HepG2 (cell line): ENCODE measurements at regions not wholly inside any gene's neighbourhood (a gene's known extent, or its start where the extent isn't known, plus 50 kb on each side); places are given as distances from the start of the nearest gene placed in this dataset.

Source experiments
- ERF ChIP-seq: IDR thresholded peaks from 2 replicates; pipeline ENCODE4 v1.6.1; 2018; ENCODE audit warnings: missing biosample characterization, missing genetic modification reagents
- GABPB1 ChIP-seq: IDR thresholded peaks from 2 replicates; pipeline ENCODE4 v1.6.1; 2016; ENCODE audit warnings: mild to moderate bottlenecking, missing genetic modification reagents, moderate library complexity, missing compliant biosample characterization
- MAFF ChIP-seq: IDR thresholded peaks from 2 replicates; pipeline ENCODE4 v1.6.1; 2011; ENCODE audit warnings: low read depth, low read length, improper control_type of control experiment
- PHF21A ChIP-seq: sonication (generic); formaldehyde crosslinking; IDR thresholded peaks from 2 replicates; pipeline ENCODE4 v1.5.0; 2020; ENCODE audit warnings: mild to moderate bottlenecking, missing genetic modification reagents
- ZBTB40 ChIP-seq, 2 experiments: fragments of 450-650 bp in 1 of 2; sonication (generic) in 1 of 2; formaldehyde crosslinking in 1 of 2; IDR thresholded peaks; 2 replicates each; pipeline versions ENCODE4 v1.6.1 to v1.8.0; 2016 to 2022; ENCODE audit warnings: antibody characterized with exemption in 1 of 2, mild to moderate bottlenecking in 1 of 2, missing genetic modification reagents in 1 of 2
- ZNF281 ChIP-seq: sonication (generic); formaldehyde crosslinking; IDR thresholded peaks from 2 replicates; pipeline ENCODE4 v1.4.0; 2020; ENCODE audit warnings: missing genetic modification reagents, borderline replicate concordance
- ZNF34 ChIP-seq: sonication (generic); formaldehyde crosslinking; IDR thresholded peaks from 2 replicates; pipeline ENCODE4 v1.4.0; 2020; ENCODE audit warnings: mild to moderate bottlenecking, missing genetic modification reagents, borderline replicate concordance
- ZNF441 ChIP-seq: sonication (generic); formaldehyde crosslinking; IDR thresholded peaks from 2 replicates; pipeline ENCODE4 v1.7.0; 2021; ENCODE audit warnings: missing genetic modification reagents, borderline replicate concordance
- ZNF605 ChIP-seq: sonication (generic); formaldehyde crosslinking; IDR thresholded peaks from 2 replicates; pipeline ENCODE4 v1.8.0; 2022; ENCODE audit warnings: mild to moderate bottlenecking, missing genetic modification reagents
- ZNF660 ChIP-seq: sonication (generic); formaldehyde crosslinking; IDR thresholded peaks from 2 replicates; pipeline ENCODE4 v1.5.1; 2020; ENCODE audit warnings: mild to moderate bottlenecking, low read depth, missing genetic modification reagents, borderline replicate concordance
- TF ChIP-seq, protein P1 (sequence below): IDR thresholded peaks from 2 replicates; pipeline ENCODE4 v1.6.1; 2016; ENCODE audit warnings: missing compliant biosample characterization, missing genetic modification reagents, borderline replicate concordance
- TF ChIP-seq, protein P2 (sequence below): sonication (generic); formaldehyde crosslinking; IDR thresholded peaks from 2 replicates; pipeline ENCODE4 v1.8.1; 2022; ENCODE audit warnings: low read depth, mild to moderate bottlenecking, missing genetic modification reagents

- TF ChIP-seq ZNF281 (peak; percentile 47; the same call in 1 of the 2 replicates), MAFF (0 out of 2 replicates have a peak, but pooled peaks have one; percentile 22), ZNF605 (CRISPR knock-in tag) (peak; percentile 57; the same call in 1 of the 2 replicates), ERF (CRISPR knock-in tag) (peak; percentile 70), ZNF34 (no peak), ZNF660 (CRISPR knock-in tag) (no peak), ZNF441 (no peak), PHF21A (CRISPR knock-in tag) (peak; percentile 76), GABPB1 (CRISPR knock-in tag) (peak; percentile 73), ZBTB40 (IDR thresholded peaks at IDR 0.05) (no peak), ZBTB40 (CRISPR knock-in tag; IDR thresholded peaks at IDR 0.05) (peak; percentile 41; the same call in 1 of the 2 replicates)
- TF ChIP-seq, protein P1, sequence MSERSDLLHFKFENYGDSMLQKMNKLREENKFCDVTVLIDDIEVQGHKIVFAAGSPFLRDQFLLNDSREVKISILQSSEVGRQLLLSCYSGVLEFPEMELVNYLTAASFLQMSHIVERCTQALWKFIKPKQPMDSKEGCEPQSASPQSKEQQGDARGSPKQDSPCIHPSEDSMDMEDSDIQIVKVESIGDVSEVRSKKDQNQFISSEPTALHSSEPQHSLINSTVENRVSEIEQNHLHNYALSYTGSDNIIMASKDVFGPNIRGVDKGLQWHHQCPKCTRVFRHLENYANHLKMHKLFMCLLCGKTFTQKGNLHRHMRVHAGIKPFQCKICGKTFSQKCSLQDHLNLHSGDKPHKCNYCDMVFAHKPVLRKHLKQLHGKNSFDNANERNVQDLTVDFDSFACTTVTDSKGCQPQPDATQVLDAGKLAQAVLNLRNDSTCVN (CRISPR knock-in tag): no peak
- TF ChIP-seq, protein P2, sequence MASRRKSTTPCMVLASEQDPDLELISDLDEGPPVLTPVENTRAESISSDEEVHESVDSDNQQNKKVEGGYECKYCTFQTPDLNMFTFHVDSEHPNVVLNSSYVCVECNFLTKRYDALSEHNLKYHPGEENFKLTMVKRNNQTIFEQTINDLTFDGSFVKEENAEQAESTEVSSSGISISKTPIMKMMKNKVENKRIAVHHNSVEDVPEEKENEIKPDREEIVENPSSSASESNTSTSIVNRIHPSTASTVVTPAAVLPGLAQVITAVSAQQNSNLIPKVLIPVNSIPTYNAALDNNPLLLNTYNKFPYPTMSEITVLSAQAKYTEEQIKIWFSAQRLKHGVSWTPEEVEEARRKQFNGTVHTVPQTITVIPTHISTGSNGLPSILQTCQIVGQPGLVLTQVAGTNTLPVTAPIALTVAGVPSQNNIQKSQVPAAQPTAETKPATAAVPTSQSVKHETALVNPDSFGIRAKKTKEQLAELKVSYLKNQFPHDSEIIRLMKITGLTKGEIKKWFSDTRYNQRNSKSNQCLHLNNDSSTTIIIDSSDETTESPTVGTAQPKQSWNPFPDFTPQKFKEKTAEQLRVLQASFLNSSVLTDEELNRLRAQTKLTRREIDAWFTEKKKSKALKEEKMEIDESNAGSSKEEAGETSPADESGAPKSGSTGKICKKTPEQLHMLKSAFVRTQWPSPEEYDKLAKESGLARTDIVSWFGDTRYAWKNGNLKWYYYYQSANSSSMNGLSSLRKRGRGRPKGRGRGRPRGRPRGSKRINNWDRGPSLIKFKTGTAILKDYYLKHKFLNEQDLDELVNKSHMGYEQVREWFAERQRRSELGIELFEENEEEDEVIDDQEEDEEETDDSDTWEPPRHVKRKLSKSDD: no peak
Observed at GRCh38 chr3:13189639-13190377, 116.6 kb upstream of the IQSEC1 start (continued).
